Spleen (tissue), 11 donors: ENCODE measurements at regions not wholly inside any gene's neighbourhood (a gene's known extent, or its start where the extent isn't known, plus 50 kb on each side); places are given as distances from the start of the nearest gene placed in this dataset.

ENCODE experiments used
- DNase-seq: peaks from one replicate; pipeline ENCODE4 v3.0.0-alpha.2; 2020
- H3K27ac ChIP-seq, 8 donors: fragments of 200-600 bp; sonication (generic) in 7 of 8; 1 replicate in 4 of 8; 2 replicates in 4 of 8; pipeline versions ENCODE4 v1.5.0 to v1.8.0; 2016 to 2021; ENCODE audit warnings: inconsistent platforms in 4 of 8, mild to moderate bottlenecking in 4 of 8, moderate library complexity in 1 of 8
- H3K27me3 ChIP-seq, 7 donors: fragments of 200-600 bp; sonication (generic) in 6 of 7; replicated peaks in 1 of 7; 1 replicate in 4 of 7; 2 replicates in 3 of 7; pipeline versions ENCODE4 v1.5.0 to v1.8.0; 2016 to 2021; ENCODE audit warnings: inconsistent platforms in 3 of 7, mild to moderate bottlenecking in 1 of 7
- H3K36me3 ChIP-seq, 6 donors: fragments of 200-600 bp; sonication (generic) in 5 of 6; 1 replicate in 4 of 6; 2 replicates in 2 of 6; pipeline versions ENCODE4 v1.5.0 to v1.8.0; 2016 to 2021; ENCODE audit warnings: inconsistent platforms in 2 of 6
- H3K4me1 ChIP-seq, 6 donors: fragments of 200-600 bp; sonication (generic) in 5 of 6; 1 replicate in 3 of 6; 2 replicates in 3 of 6; pipeline versions ENCODE4 v1.5.0 to v1.8.0; 2016 to 2021; ENCODE audit warnings: inconsistent platforms in 3 of 6
- H3K4me3 ChIP-seq, 8 donors: fragments of 200-600 bp; sonication (generic) in 7 of 8; 1 replicate in 4 of 8; 2 replicates in 4 of 8; pipeline versions ENCODE4 v1.5.0 to v1.8.0; 2016 to 2021; ENCODE audit warnings: inconsistent platforms in 4 of 8, mild to moderate bottlenecking in 4 of 8, moderate library complexity in 2 of 8
- H3K9me3 ChIP-seq, 8 donors: fragments of 200-600 bp; sonication (generic) in 7 of 8; 1 replicate in 4 of 8; 2 replicates in 4 of 8; pipeline versions ENCODE4 v1.5.0 to v1.8.0; 2016 to 2021; ENCODE audit warnings: inconsistent platforms in 4 of 8
- POLR2A ChIP-seq, 3 donors: fragments of 450-650 bp; IDR thresholded peaks; one replicate each; pipeline ENCODE4 v1.5.1; 2017; ENCODE audit warnings: antibody characterized with exemption in 3 of 3, mild to moderate bottlenecking in 1 of 3
- POLR2AphosphoS5 ChIP-seq, 3 donors: sonication (generic); formaldehyde crosslinking; IDR thresholded peaks; one replicate each; pipeline ENCODE4 v1.5.1; 2017; ENCODE audit warnings: antibody characterized with exemption in 3 of 3
- whole genome bisulfite sequencing, 5 donors: extraction: QIAGEN DNeasy Blood & Tissue Kit in 3 of 5; methylation state at CpG; one replicate each; pipeline versions ENCODE4 v1.1.5 to v1.1.7; 2013 to 2018; 5-methylcytosine and 5-hydroxymethylcytosine counted together
- intact Hi-C: fragments of 100-400 bp; cut with DNase I; formaldehyde crosslinking; loops from one replicate; pipeline ENCODE4 v1.15.0; 2023; ENCODE audit warnings: low total_unique reads
- TF ChIP-seq, protein P1 (sequence below), 11 experiments: fragments of 200-600 bp in 7 of 11; fragments of 450-650 bp in 4 of 11; sonication (generic) in 4 of 11; IDR thresholded peaks in 8 of 11; conservative IDR thresholded peaks in 3 of 11; 1 replicate in 7 of 11; 2 replicates in 4 of 11; pipeline versions ENCODE4 v1.4.0 to v1.8.0; 2016 to 2021; ENCODE audit warnings: antibody characterized with exemption in 11 of 11, inconsistent platforms in 4 of 11, mild to moderate bottlenecking in 1 of 11
- donor health status: healthy with polysubstance abuse.
- donor health status: DM: no; HTN: no; CAD: no; lungs with moderate emphysema.
- donor health status: DM: no; HTN: no; CAD: no.
- donor health status: Bipolar disorder and iron deficiency.
- donor health status: healthy.
- donor health status: DM: no; HTN: no; CAD: no.
- donor health status: DM: yes; HTN: yes; CAD: no.

DNA sequence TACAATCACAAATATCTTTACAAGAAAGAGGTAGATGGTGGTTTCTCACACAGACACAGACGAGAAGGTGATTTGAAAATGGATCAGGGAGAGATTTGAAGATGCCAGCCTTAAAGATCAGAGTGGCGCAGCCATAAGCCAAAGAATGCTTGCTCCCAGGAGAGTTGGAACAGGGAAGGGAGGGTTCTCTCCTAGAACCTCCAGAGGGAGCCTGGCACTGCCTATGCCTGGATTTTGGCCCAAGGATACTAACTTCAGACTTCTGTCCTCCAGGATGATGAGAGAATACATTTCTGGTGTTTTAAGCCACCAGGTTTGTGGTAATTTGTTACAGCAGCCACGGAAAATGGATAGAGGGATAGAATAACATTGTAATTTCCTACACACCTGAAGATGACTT is 279.1 kb downstream of the FAM43A start:
- 90 to 96% (median 94%) methylated on average over 3 of the region's 3 CpGs for WGBS, 5 donors
- TF ChIP-seq POLR2AphosphoS5 (IDR thresholded peaks at IDR 0.05): no peak
- TF ChIP-seq, protein P1, sequence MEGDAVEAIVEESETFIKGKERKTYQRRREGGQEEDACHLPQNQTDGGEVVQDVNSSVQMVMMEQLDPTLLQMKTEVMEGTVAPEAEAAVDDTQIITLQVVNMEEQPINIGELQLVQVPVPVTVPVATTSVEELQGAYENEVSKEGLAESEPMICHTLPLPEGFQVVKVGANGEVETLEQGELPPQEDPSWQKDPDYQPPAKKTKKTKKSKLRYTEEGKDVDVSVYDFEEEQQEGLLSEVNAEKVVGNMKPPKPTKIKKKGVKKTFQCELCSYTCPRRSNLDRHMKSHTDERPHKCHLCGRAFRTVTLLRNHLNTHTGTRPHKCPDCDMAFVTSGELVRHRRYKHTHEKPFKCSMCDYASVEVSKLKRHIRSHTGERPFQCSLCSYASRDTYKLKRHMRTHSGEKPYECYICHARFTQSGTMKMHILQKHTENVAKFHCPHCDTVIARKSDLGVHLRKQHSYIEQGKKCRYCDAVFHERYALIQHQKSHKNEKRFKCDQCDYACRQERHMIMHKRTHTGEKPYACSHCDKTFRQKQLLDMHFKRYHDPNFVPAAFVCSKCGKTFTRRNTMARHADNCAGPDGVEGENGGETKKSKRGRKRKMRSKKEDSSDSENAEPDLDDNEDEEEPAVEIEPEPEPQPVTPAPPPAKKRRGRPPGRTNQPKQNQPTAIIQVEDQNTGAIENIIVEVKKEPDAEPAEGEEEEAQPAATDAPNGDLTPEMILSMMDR (IDR thresholded peaks at IDR 0.05 in 8 of 11, conservative IDR thresholded peaks at IDR 0.05 in 3 of 11): peak in 1 of 11 experiments; percentile 10
- no peak for TF ChIP-seq POLR2A (IDR thresholded peaks at IDR 0.05)
- Histone ChIP-seq H3K9me3 (no peaks in the 10 kb centered on the region), H3K27me3 (no peaks in the 10 kb centered on the region), H3K27ac (no peak overlapping the region), H3K4me1 (peaks cover 0 to 10% (median 0%) of the 10 kb centered on the region in 6 donors), H3K4me3 (no peak overlapping the region), H3K36me3 (no peaks in the 10 kb centered on the region)
- intact Hi-C loops: no loop called here
- no peak for DNase-seq

DNA sequence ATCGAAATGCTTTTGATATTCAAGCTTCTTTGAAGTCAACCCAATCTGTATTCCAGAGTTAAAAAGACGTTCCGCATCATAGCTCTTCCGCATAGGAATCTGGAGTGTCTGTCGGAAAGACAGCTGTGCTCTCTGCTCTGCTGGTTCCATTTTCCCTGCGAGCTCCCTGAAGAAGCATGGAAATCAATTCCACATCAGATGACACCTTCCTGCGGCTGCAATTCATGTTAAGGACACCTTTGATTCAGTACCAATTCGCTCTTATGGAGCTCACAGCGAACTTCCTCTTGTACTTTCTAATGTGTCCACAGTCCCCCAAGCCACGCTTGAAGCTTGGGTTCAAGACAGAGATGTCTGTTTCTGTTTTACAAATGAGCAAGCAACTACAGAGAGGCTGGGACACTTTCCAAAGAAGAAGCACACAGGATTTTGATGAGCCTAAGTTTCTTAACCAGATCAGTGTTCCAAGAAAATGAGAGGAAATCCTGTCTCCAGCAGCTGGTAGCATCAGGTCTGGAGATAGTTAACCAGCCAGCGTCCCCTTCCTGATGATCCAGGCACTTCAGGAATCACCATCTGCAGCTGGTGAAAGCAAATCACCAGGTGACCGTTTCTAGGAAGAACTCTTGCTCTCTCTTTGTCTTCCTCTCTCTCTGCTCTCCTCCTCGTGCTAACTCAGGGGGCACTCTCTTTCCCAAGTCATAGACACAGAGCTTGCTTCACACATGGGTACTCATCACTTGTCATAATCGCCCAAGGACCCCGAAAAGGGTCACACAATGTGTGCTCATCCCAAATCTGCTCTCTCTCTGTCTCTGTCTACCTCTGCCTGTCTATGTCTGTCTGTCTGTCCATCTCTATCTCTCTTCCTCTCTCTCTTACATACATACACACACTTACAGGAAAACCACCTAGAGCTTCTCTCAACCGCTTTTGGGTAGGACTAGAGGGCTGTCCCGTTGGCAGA is 281.8 kb downstream of the FAM43A start:
- WGBS, 5 donors: 72 to 81% (median 76%) methylated on average over 17 of the region's 17 CpGs
- DNase-seq: no peak
- Histone ChIP-seq H3K4me3 (no peak overlapping the region), H3K27me3 (no peaks in the 10 kb centered on the region), H3K9me3 (peaks cover 0 to 5% (median 0%) of the 10 kb centered on the region in 8 donors), H3K4me1 (no peaks in the 10 kb centered on the region), H3K27ac (no peak overlapping the region), H3K36me3 (no peaks in the 10 kb centered on the region)
- intact Hi-C loops: no loop called here
- TF ChIP-seq, protein P1 (IDR thresholded peaks at IDR 0.05 in 8 of 11, conservative IDR thresholded peaks at IDR 0.05 in 3 of 11): no peak
- TF ChIP-seq POLR2AphosphoS5 (IDR thresholded peaks at IDR 0.05) (no peak), POLR2A (IDR thresholded peaks at IDR 0.05) (no peak)

DNA sequence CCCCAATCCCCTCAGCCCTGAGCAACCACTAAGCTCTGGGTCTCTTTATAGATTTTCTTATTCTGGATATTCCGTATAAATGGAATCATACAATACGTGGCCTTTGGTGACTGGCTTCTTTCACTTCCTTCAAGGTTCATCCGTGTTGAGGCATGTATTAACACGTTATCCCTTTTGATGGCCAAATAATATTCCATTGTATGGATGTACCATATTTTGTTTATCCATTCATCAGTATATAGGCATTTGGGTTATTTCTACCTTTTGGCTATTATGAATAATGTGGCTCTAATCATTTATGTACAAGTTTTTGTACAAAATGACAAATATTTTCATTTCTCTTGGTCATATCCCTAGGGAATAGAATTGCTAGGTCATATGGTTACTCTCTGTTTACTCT is 284.4 kb downstream of the FAM43A start:
- DNase-seq: no peak
- no peak for TF ChIP-seq POLR2AphosphoS5 (IDR thresholded peaks at IDR 0.05)
- no peak for TF ChIP-seq POLR2A (IDR thresholded peaks at IDR 0.05)
- TF ChIP-seq, protein P1 (IDR thresholded peaks at IDR 0.05 in 8 of 11, conservative IDR thresholded peaks at IDR 0.05 in 3 of 11): no peak
- Histone ChIP-seq H3K27ac (no peak overlapping the region), H3K4me3 (no peak overlapping the region), H3K9me3 (peaks cover 0 to 5% (median 0%) of the 10 kb centered on the region in 8 donors), H3K36me3 (no peaks in the 10 kb centered on the region), H3K27me3 (no peaks in the 10 kb centered on the region), H3K4me1 (peaks cover 0 to 8% (median 0%) of the 10 kb centered on the region in 6 donors)
- 90 to 95% (median 93%) methylated on average over 4 of the region's 4 CpGs for WGBS, 5 donors
- intact Hi-C loops: no loop called here

DNA sequence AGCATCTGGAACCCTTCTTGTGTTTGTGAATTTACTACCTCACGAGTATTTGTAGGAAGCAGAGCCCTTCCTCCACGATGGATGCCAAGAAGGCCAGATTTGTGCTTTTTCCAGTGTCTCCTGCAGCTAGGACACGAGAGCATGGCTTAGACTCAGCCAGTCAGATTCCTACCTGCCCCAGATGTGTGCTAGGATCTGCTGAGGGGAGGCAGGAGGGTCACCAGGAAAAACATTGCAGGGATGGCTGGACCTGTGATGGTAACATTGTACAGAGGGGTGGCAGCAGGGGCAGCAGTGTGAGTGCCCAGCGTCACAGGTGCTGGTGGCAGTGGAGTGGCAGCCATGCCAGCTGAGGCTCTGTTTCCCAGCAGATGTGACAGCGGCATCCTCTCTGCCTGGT is 285.3 kb downstream of the FAM43A start:
- WGBS, 5 donors: 73 to 91% (median 87%) methylated on average over 4 to 5 of the region's 5 CpGs
- TF ChIP-seq, protein P1 (IDR thresholded peaks at IDR 0.05 in 8 of 11, conservative IDR thresholded peaks at IDR 0.05 in 3 of 11): no peak
- no peak for TF ChIP-seq POLR2A (IDR thresholded peaks at IDR 0.05)
- TF ChIP-seq POLR2AphosphoS5 (IDR thresholded peaks at IDR 0.05): no peak
- Histone ChIP-seq H3K4me3 (no peak overlapping the region), H3K36me3 (no peaks in the 10 kb centered on the region), H3K27me3 (no peaks in the 10 kb centered on the region), H3K4me1 (peaks cover 0 to 16% (median 2%) of the 10 kb centered on the region in 6 donors), H3K9me3 (peaks cover 0 to 5% (median 0%) of the 10 kb centered on the region in 8 donors), H3K27ac (no peak overlapping the region)
- DNase-seq: no peak
- intact Hi-C loops: no loop called here
